ENCODE measurements at regions not wholly inside any gene's neighbourhood (a gene's known extent, or its start where the extent isn't known, plus 50 kb on each side); places are given as distances from the start of the nearest gene placed in this dataset.

DNA sequence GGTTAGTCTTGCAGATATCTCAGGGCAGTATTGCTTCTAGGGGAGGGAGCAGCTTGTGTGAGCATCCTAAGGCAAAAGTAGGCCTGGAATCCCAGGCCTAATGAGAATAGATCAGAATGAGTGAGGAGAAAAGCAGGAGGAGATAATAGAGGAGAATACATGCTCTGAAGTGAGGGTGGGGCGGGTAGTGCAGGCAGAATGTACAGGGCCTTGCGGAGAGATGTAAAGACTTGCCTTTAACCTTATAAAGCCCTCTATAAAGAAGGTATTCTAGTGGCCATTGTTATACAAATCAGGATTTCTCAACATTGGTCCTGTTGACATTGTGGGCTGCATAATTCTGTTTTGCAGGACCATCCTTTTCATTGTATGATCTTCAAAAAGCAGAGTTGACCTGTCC is 855.3 kb downstream of the PCDH7 start:
- TF ChIP-seq, protein P1, sequence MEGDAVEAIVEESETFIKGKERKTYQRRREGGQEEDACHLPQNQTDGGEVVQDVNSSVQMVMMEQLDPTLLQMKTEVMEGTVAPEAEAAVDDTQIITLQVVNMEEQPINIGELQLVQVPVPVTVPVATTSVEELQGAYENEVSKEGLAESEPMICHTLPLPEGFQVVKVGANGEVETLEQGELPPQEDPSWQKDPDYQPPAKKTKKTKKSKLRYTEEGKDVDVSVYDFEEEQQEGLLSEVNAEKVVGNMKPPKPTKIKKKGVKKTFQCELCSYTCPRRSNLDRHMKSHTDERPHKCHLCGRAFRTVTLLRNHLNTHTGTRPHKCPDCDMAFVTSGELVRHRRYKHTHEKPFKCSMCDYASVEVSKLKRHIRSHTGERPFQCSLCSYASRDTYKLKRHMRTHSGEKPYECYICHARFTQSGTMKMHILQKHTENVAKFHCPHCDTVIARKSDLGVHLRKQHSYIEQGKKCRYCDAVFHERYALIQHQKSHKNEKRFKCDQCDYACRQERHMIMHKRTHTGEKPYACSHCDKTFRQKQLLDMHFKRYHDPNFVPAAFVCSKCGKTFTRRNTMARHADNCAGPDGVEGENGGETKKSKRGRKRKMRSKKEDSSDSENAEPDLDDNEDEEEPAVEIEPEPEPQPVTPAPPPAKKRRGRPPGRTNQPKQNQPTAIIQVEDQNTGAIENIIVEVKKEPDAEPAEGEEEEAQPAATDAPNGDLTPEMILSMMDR (IDR thresholded peaks at IDR 0.05; ENCODE audit: control extremely low read depth in 1 of 3, insufficient read depth in 1 of 3, low read depth in 1 of 3, low read length in 3 of 3): no peak
- no peak for TF ChIP-seq ZNF274 (IDR thresholded peaks at IDR 0.05; ENCODE audit: borderline replicate concordance, extremely low read depth, low read length)
- TF ChIP-seq TCF12 (IDR thresholded peaks at IDR 0.05; ENCODE audit: low read depth, low read length): no peak
- TF ChIP-seq CEBPB (IDR thresholded peaks at IDR 0.05; ENCODE audit: low read depth, low read length): no peak
- TF ChIP-seq RNF2 (IDR thresholded peaks at IDR 0.05; ENCODE audit: borderline replicate concordance, low read depth, low read length, missing control alignments, poor library complexity, severe bottlenecking): no peak
- no peak for TF ChIP-seq POLR2A (IDR thresholded peaks at IDR 0.05; ENCODE audit: control extremely low read depth in 1 of 2, low read depth in 2 of 2, low read length in 2 of 2)
- TF ChIP-seq SRF (IDR thresholded peaks at IDR 0.05; ENCODE audit: low read depth, low read length): no peak
- no peak for TF ChIP-seq TAF1 (IDR thresholded peaks at IDR 0.05; ENCODE audit: low read depth, low read length)
- no peak for TF ChIP-seq EP300 (IDR thresholded peaks at IDR 0.05; ENCODE audit: borderline replicate concordance in 1 of 2, low read depth in 2 of 2, low read length in 2 of 2)
- no peak for TF ChIP-seq ATF3 (IDR thresholded peaks at IDR 0.05; ENCODE audit: insufficient read depth, low read depth, low read length)
